HG03575 (cell line): ENCODE measurements at regions not wholly inside any gene's neighbourhood (a gene's known extent, or its start where the extent isn't known, plus 50 kb on each side); places are given as distances from the start of the nearest gene placed in this dataset.

Experiments
- ATAC-seq: cut with Tn5 transposase; IDR thresholded peaks from one replicate; pipeline ENCODE4 v1.9.1; 2021; ENCODE audit not compliant: unreplicated experiment, insufficient number of reproducible peaks, low FRiP score; ENCODE audit errors: extremely low read depth

DNA sequence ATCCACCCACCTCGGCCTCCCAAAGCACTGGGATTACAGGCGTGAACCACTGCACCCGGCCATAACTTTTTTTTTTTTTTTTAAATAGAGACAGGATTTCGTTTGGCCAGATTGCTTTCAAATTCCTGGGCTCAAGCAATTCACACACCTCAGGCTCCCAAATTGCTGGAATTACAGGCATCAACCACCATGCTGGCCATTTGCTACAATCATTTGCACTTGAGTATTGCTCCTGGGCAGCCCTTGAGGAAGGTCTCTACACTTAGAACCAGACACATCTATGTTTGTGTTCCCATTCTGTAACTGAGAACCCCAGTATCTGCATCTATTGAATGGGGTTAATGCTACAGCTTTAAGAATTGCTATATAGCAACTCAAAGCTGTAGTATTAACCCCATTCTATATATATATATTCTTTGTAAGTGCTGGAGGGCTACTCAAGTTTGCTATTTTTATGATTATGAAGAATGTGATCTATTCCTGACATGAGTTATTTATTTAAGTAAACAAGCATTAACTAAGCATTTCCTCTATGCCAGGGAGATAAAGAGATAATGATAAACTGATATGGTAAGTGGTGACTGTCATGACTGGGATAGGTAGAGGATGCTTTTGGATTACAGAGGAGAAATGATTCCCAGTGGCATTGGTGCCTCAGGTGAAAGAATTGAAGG, 496.5 kb upstream of the TNC start:
- no peak for ATAC-seq

DNA sequence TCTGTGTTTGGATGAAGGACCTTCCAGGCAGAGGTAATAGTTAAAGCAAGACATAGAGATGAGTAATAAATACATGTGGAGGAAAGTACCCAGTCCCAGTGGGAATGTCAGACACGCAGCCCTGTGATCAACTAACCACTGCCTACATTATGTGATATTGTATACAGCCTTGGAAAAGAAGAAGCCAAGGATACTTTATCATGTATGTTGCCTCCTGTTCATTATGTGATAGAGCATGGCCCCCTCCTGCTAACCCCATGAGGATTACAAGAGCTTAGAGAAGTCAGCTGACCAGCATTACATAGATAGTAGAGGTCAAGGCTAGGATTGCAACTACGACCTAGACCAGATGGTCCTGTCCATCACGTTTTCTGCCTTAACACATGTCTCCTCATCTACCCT, 497.0 kb upstream of the TNC start:
- ATAC-seq = no peak

DNA sequence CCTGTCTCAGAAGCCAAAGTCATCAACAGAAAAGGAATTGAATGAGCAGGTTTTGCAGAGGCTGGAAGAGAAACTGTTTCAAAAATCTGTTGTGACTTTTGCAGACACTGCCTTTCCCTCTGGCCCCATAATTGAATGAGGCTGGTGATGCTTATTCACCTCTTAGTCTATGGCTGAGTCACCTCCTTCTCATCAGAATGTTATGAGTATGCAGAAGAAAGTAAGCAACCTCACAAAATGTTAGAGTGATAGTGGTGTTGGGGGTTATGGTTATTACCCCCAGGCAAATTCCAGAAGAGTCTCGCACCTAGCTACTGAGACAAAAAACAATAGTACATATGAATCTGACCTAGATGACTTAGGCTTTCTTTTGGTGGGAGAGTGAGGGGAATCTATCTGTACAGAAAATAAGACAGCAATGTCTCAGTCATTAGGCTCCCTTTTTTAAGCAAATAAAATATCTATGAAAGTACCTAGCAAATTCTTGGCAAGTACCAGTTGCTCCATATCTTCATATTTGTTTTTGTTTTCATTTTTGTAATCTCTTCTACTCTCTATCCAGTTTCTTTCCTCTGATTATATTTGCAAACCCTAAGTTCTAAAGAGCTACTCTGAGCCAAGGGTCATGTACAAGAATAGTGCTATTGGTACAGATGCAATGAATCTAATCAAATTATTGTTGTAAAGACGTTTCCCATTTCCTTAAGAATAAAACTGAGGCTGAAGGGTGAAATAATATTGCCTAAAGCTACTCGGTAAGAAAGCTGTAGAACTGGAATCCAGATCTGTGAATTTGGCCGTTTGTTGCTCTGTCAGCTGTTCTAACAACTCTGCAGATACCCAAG, 498.1 kb upstream of the TNC start:
- no peak for ATAC-seq

DNA sequence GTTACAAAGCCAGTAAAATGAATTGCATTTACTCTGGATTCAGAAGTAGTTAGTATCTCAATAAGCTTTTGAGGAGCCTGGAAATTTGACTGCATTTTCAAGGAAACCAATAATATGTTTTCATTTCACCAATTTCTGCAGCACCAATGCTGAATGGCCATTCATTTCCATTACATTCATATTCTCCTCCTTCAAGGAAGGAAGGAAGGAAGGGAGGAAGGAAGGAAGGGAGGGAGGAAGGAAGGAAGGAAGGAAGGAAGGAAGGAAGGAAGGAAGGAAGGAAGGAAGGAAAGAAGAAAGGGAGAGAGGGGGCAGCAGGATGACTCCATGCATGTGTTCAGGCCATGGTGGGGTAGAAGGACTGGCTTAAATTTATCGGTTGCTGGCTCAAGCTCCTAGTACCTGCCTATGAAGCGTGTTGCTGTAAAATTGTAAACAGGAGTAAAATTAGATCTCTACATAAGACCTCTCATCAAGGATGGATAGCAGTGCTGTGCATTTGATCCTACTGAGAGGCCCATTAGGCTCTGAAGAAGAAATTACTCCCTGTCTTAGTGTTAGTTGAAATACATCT, 498.8 kb upstream of the TNC start:
- ATAC-seq = no peak

DNA sequence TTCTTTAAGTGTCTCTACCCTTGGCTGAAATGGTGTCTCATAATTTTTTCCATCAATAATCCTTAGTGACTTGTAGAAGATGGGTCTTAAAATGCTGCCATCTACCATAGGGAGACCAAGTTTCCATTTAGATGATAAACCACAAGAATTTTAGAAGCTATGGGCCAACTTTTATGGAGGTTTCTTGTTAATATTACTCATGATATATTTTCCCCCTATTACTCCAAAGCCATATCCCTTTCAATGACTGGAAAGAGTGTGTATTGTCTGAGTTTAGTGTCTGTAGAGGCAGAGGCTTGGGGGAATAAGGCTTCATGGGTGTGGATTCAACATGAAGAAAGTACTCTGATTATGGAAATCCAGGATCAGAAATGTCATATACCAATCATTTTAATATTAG, 507.3 kb upstream of the TNC start:
- no peak for ATAC-seq

DNA sequence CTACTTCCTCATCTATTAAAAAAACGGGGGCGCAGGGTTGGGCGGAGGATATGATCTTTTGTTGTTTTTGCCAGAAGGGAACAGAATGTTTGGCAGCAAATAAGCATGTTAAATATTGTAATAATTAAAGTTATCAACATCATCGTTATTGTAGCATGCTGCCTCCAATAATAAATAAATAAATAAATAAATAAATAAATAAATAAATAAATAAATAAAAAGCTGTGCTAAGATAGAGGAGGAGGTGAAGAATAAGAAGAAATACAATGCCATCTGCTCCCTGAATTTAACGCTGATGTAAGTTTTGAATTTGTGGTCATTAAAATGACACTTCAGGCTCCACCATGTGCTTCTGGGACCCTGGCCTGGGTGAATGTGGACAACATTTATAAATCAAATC, 508.0 kb upstream of the TNC start:
- ATAC-seq = no peak

DNA sequence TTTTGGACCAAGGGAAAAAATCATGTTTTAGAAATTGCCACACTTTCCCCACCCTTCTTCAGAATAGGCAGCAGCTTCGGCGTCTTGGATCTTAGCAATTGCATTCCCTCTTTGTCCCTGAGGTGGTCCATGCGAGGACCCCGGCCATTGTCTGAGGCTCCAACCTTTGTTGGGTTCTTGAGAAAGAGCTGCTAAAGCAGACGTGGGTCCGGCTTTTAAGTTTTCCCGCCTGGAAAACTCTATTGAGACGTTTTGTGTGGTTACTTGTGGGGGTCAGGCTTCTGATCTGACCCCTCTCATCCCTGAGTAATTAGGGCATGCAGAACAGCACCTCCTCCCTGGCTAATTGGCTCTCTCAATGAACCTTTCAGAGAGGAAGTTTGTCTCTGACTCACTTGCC, 509.6 kb upstream of the TNC start:
- ATAC-seq = no peak

DNA sequence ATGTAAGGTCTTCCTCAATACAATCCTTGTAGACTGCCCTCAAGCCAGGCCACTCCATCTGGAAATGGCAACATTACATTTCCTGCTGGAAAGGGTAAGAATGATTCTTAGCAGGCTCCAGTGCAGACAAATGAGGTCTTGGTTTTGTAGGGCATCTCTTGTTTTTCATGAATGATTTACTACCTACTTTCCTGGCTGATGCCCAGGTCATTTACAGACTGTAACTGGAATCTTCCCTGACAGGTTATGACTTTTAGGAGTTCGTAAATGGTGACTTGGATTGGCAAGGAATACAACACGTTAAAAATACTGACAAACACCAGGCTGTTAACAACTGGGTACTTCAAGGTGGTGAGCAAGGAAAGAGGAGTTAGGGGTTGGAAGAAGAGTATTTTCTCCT, 510.5 kb upstream of the TNC start:
- no peak for ATAC-seq

DNA sequence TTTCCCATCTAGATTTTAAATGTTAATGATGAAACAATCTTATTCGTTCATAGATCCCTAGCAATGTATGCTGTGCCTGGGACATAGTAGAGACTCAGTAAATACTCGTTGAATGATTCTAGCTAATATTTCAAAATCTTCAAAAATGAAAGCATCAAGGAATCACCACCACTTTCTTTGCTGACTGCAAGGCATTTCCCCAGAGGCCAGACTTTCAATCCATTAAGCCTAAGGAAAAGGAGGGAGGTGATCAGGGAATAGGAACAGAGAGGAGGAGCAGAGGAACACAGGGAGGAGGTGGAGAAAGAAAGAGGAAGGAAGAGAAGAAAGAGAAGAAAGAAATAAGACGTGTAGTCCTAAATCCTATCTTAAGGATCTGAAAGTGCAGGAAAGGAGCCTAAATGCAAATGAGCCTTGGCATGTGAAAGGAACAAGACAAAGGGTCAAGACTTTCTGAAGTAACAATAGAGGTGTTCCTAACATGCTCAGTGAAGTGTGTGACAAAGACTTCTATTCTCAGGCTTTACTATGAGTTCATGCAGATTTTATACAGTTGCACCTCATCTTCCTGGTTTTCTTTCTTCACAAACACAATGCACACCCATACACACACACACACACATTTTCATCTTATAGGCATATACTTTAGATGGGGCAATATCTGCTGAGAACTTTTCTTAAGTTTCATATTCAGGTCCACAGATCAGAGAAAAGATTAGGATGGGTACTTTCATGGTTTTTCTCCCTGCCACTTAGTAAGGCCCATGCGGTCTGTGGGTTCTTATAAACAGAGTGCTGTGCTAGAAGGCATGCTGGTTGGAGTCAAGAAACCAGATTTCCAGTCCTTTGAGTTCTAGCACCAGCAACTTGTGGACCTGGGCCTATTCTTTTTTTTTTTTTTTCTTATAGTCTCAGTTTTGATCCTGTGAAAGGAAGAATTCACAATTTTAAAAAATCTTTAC, 512.2 kb upstream of the TNC start:
- no peak for ATAC-seq

DNA sequence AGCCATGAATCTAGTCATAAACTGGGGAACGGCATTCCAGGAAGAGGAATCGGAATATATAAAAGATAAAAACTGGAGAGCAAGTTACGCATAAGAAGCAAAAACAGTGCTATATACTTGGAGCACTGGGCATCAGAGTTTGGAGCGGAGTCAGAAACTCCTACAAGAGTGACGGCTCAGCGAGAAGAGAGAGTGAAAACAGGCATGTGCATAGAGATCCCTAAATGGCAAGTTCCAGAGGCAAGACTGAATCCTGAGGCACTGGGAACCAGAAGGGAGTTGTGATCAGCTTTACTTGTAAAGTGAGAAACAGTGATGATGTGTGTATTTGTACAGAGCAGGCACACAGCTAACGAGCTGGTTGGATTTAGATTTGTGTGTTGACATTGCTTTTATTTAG, 514.4 kb upstream of the TNC start:
- ATAC-seq = no peak

DNA sequence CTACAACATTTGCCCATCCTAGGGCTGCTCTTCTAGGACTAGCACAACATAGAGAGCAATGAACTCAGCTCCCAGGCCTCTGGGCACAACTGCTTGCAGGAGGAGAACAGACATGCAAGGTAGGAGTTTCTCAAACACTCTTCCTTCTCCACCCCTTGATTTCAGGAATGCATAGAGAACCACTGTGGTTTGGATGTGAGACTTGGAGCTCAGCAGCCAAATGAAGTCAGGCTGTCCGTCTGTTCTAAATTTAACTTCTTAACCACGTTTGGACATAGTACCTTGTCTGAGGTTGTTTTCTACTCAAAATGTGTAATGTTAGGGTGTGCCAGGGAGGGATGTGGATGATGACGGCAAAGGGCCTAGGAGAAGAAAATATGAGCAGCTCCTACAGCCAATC, 515.1 kb upstream of the TNC start:
- no peak for ATAC-seq

DNA sequence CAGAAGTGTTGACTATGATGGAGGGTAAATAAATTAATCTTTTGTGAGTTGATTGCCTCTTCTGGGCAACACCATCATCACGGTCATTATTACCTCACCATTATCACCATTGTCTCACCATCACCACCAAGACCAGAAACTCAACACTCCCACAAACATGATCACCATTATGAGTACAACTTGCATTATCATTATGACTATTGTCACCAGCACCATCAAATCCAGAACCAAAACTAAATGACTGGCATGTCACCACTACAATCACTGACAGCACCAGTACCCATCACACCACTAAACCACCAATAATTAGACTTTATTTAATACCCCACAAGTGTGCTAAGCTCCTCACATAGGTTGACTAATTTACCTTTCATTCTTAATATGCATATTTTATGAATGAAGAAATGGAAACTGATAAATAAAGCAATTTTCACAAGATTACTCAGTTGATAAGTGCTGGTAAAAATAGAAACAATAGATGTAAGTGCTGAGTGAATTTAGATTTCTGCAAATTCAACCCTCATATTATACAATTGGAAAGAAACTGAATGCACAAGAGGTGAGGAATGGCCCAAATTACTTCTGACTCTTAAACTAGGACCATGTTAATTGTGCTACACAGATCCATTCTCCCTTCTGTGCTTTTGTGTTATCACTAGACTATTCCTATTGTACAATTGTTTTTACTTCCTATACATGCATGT, 517.8 kb upstream of the PAPPA start:
- no peak for ATAC-seq

DNA sequence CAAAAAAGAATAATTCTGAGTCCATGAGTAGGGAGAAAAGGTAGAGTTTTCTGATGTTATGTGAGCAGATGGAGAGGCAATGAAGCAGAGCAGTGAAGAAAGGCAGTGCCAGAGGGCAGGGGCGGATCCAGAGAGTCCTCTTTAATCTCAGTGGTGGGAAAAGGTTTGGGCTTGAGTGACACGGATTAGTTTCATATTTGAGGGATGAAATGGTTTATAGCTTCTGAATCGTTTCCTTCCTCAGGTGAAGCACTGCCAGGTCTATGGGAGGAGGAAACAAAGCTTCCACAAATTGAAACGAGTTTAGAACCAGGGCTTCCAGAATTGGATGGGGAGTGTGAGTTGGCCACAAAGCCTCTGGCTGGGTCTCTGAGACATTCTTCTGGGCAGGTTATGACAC, 517.0 kb upstream of the PAPPA start:
- ATAC-seq = no peak

DNA sequence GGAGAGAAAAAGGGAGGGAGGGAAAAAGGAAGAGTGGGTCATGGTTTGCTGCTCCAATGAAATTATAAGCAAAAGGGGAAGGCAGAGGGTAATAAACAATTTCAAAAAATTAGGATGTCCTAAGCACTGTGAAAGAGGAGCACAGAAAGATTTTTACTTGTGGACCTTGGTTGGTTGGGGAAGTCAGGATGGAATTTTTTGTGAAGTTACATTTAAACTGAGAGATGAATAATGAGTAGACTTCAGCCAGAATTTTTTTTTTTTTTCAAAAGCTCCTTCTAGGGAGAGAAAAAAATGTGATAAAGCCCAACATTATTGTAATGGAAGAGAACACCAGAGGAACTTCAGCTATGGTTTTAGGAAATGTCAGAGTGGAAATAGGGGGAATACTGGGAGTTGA, 515.9 kb upstream of the PAPPA start:
- ATAC-seq = no peak

DNA sequence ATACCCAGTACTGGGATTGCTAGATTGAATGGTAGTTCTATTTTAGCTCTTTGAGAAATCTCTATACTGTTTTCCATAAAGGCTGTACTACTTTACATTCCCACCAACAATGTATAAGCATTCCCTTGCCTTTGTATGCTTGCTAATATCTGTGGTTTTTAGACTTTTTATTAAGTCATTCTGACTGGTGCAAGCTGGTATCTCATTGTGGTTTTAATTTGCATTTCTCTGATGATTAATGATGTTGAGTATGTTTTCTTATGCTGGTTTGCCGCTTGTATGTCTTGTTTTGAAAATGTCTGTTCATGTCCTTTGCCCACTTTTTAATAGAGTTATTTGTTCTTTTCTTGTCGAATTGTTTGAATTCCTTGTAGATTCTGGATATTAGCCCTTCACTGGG, 512.7 kb upstream of the PAPPA start:
- no peak for ATAC-seq

DNA sequence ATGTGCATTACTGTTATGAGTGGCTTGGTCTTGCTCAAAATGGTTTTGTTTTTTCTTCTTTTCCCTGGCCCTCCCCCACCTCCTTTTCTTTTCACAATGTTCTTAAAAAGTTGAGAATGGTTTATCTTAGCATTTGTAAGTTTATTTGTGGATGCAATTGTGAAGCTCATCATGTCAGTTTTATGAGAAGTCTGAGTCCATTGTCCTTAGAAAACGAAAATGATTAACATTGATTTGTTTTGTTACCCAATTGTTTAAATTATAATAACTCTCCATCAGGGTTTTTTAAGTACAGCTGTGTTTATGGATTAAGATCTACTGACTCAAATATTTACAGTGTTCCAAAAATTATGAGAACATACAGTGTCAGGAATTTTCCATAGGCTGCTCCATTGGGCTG, 511.3 kb upstream of the PAPPA start:
- ATAC-seq = no peak

DNA sequence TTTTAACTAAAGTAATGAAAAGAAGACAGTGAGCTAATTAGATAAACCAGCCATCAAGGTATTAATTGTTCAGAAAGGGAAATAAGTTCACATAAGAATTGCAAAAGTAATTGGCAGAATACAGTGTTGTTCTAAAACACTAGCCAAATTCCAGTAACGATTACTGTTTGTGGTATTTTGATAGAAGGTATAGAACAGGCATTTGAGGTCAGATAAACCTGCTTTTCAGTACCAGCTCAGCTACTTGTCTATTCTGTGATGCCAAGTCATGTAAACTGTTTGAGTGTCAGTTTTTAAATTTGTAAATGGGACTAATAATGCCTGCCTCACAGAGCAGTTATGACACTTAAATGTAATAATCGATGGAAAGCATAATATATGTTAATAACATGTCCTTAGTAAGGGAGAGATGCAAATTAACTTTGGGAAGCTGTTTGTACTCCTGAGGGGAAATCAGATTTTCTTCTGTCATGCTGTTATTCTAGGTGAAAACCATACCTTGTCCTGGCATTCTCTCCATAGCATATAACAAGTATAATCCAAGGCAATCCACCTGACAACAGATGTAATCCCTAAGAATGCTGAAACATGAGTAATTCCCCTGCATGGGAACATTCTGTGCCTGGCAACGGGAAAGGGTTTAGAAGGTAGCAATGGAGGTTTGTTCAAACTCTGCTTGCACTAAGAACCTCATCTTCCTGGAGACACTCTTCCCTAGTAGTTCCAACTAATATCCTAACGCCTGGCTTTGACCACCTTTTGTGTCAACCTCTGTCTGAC, 509.5 kb upstream of the PAPPA start:
- ATAC-seq = no peak

DNA sequence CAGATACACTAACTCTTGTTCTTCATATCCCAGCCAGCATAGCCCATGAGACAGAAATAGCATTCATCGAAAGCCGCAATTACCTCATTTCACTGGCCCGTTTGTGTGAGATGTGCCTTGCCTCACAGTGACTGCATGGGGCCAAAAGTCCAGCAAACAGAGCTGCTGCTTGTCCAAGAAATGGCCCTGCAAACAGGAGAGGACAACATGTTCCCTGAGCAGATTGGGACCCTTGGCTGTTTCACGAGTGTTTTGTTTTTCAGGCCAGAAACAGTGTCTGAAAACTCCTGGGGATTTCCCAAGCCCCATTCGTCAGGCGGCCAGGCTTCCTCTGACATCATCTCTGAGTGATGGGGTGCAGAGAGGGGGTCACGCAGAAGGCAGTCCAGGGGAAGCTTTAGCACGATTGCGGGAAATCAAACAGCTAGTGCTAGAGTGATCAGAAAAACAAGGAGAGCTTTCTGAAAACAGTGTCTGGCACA, 503.6 kb upstream of the PAPPA start:
- no peak for ATAC-seq
